ENCODE measurements at regions not wholly inside any gene's neighbourhood (a gene's known extent, or its start where the extent isn't known, plus 50 kb on each side); places are given as distances from the start of the nearest gene placed in this dataset.

GRCh38 chr5:1943481-1943880, 60.8 kb upstream of the IRX4 start:
- no peak for DNase-seq

GRCh38 chr5:1942630-1943029, 59.9 kb upstream of the IRX4 start:
- no peak for DNase-seq

GRCh38 chr5:1942158-1942557, 59.4 kb upstream of the IRX4 start:
- no peak for DNase-seq

- DNase-seq: no peak
Measured at GRCh38 chr5:1939256-1939655, 56.5 kb upstream of the IRX4 start.

- DNase-seq: no peak
Measured at GRCh38 chr5:1938310-1939000, 55.7 kb upstream of the IRX4 start.

GRCh38 chr5:1937590-1937989, 54.9 kb upstream of the IRX4 start:
- no peak for DNase-seq

- no peak for DNase-seq
Measured at GRCh38 chr5:1936901-1937300, 54.2 kb upstream of the IRX4 start.

GRCh38 chr5:1936413-1936812, 53.7 kb upstream of the IRX4 start:
- DNase-seq: no peak

- no peak for DNase-seq
Measured at GRCh38 chr5:1934801-1935429, 52.2 kb upstream of the IRX4 start.

GRCh38 chr5:1934056-1934394, 51.3 kb upstream of the IRX4 start:
- DNase-seq: no peak

GRCh38 chr5:1933364-1934055, 50.8 kb upstream of the IRX4 start:
- DNase-seq: no peak
